Uterus (tissue), 3 donors: ENCODE measurements at regions not wholly inside any gene's neighbourhood (a gene's known extent, or its start where the extent isn't known, plus 50 kb on each side); places are given as distances from the start of the nearest gene placed in this dataset.

ENCODE experiments used
- DNase-seq, 2 donors: peaks; one replicate each; pipeline ENCODE4 v3.0.0-alpha.2; 2019 to 2020
- H3K27ac ChIP-seq, 2 donors: fragments of 200-600 bp; sonication (generic); 1 replicate in 1 of 2; 2 replicates in 1 of 2; pipeline ENCODE4 v1.5.1; 2016 to 2018
- H3K27me3 ChIP-seq, 2 donors: fragments of 200-600 bp; sonication (generic); one replicate each; pipeline ENCODE4 v1.5.1; 2018 to 2019; ENCODE audit warnings: control low read depth in 1 of 2
- H3K36me3 ChIP-seq, 2 donors: fragments of 200-600 bp; sonication (generic); one replicate each; pipeline ENCODE4 v1.5.1; 2019; ENCODE audit warnings: control low read depth in 1 of 2
- H3K4me1 ChIP-seq, 2 donors: fragments of 200-600 bp; sonication (generic); one replicate each; pipeline ENCODE4 v1.5.1; 2018 to 2019; ENCODE audit warnings: control low read depth in 1 of 2
- H3K4me3 ChIP-seq, 2 donors: fragments of 200-600 bp; sonication (generic); 1 replicate in 1 of 2; 2 replicates in 1 of 2; pipeline ENCODE4 v1.5.1; 2018 to 2019; ENCODE audit warnings: mild to moderate bottlenecking in 1 of 2
- H3K9me3 ChIP-seq, 2 donors: fragments of 200-600 bp; sonication (generic); one replicate each; pipeline ENCODE4 v1.5.1; 2019; ENCODE audit warnings: control low read depth in 1 of 2
- POLR2A ChIP-seq, 2 donors: fragments of 450-650 bp; IDR thresholded peaks; one replicate each; pipeline ENCODE4 v1.6.1; 2016; ENCODE audit warnings: antibody characterized with exemption in 2 of 2, mild to moderate bottlenecking in 1 of 2, moderate library complexity in 1 of 2
- intact Hi-C: fragments of 100-400 bp; cut with DNase I; formaldehyde crosslinking; loops from one replicate; pipeline ENCODE4 v1.15.1; 2023; ENCODE audit warnings: low total_unique reads
- TF ChIP-seq, protein P1 (sequence below), 4 experiments: fragments of 200-600 bp in 2 of 4; fragments of 450-650 bp in 2 of 4; sonication (generic) in 2 of 4; IDR thresholded peaks; one replicate each; pipeline ENCODE4 v1.5.1; 2016 to 2019; ENCODE audit warnings: antibody characterized with exemption in 4 of 4, mild to moderate bottlenecking in 2 of 4, moderate library complexity in 1 of 4
- donor health status: DM: yes; HTN: yes; CAD: no.

- DNase-seq, result no peak
- H3K27me3 ChIP-seq, result no peaks in the 10 kb centered on the region
- TF ChIP-seq POLR2A (IDR thresholded peaks at IDR 0.05), result no peak
- TF ChIP-seq, protein P1, sequence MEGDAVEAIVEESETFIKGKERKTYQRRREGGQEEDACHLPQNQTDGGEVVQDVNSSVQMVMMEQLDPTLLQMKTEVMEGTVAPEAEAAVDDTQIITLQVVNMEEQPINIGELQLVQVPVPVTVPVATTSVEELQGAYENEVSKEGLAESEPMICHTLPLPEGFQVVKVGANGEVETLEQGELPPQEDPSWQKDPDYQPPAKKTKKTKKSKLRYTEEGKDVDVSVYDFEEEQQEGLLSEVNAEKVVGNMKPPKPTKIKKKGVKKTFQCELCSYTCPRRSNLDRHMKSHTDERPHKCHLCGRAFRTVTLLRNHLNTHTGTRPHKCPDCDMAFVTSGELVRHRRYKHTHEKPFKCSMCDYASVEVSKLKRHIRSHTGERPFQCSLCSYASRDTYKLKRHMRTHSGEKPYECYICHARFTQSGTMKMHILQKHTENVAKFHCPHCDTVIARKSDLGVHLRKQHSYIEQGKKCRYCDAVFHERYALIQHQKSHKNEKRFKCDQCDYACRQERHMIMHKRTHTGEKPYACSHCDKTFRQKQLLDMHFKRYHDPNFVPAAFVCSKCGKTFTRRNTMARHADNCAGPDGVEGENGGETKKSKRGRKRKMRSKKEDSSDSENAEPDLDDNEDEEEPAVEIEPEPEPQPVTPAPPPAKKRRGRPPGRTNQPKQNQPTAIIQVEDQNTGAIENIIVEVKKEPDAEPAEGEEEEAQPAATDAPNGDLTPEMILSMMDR (IDR thresholded peaks at IDR 0.05), result no peak
- H3K36me3 ChIP-seq, result no peaks in the 10 kb centered on the region
- H3K4me1 ChIP-seq, result no peaks in the 10 kb centered on the region
- no peak overlapping the region for H3K27ac ChIP-seq
- intact Hi-C loops, result no loop called here
- no peak overlapping the region for H3K4me3 ChIP-seq
- no peaks in the 10 kb centered on the region for H3K9me3 ChIP-seq
Measured at GRCh38 chr9:82558855-82559630, 503.9 kb downstream of the RASEF start.

DNA sequence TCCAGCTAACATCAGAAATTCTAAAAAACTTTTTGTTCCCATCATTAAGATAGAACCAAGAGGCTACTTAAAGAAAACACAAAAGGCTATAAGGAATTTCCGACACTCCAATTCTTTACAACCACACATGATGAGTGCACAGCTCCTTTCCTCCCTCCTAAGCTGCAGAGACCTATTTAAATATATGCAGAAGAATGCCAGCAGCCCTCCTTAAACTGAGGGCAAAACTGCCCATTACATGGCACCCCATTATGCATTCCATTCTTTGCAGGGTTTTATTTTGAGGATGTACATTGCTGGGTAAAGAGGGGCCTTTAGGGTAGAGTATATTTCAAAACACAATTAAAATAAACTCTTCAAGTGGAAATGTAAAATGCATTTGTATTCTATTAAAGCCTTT, 502.9 kb downstream of the RASEF start:
- no peak for DNase-seq
- H3K9me3 ChIP-seq, result no peaks in the 10 kb centered on the region
- H3K4me3 ChIP-seq, result no peak overlapping the region
- TF ChIP-seq, protein P1 (IDR thresholded peaks at IDR 0.05), result no peak
- TF ChIP-seq POLR2A (IDR thresholded peaks at IDR 0.05), result no peak
- no peaks in the 10 kb centered on the region for H3K4me1 ChIP-seq
- H3K36me3 ChIP-seq, result no peaks in the 10 kb centered on the region
- no peak overlapping the region for H3K27ac ChIP-seq
- intact Hi-C loops, result no loop called here
- no peaks in the 10 kb centered on the region for H3K27me3 ChIP-seq

- intact Hi-C loops, result no loop called here
- no peaks in the 10 kb centered on the region for H3K9me3 ChIP-seq
- TF ChIP-seq, protein P1 (IDR thresholded peaks at IDR 0.05), result no peak
- no peak for TF ChIP-seq POLR2A (IDR thresholded peaks at IDR 0.05)
- no peaks in the 10 kb centered on the region for H3K4me1 ChIP-seq
- no peaks in the 10 kb centered on the region for H3K27me3 ChIP-seq
- H3K4me3 ChIP-seq, result no peak overlapping the region
- no peaks in the 10 kb centered on the region for H3K36me3 ChIP-seq
- no peak overlapping the region for H3K27ac ChIP-seq
- no peak for DNase-seq
Measured at GRCh38 chr9:82560457-82560904, 502.5 kb downstream of the RASEF start.

GRCh38 chr9:82563094-82563493, 499.8 kb downstream of the RASEF start:
- no peak for DNase-seq
- H3K4me1 ChIP-seq, result peaks cover 0 to 3% of the 10 kb centered on the region in 2 donors
- intact Hi-C loops, result no loop called here
- H3K4me3 ChIP-seq, result no peak overlapping the region
- H3K9me3 ChIP-seq, result no peaks in the 10 kb centered on the region
- no peak overlapping the region for H3K27ac ChIP-seq
- H3K36me3 ChIP-seq, result no peaks in the 10 kb centered on the region
- no peaks in the 10 kb centered on the region for H3K27me3 ChIP-seq
- no peak for TF ChIP-seq POLR2A (IDR thresholded peaks at IDR 0.05)
- TF ChIP-seq, protein P1 (IDR thresholded peaks at IDR 0.05), result no peak

GRCh38 chr9:82563841-82564240, 499.1 kb downstream of the RASEF start:
- Histone ChIP-seq H3K27me3 (no peaks in the 10 kb centered on the region), H3K4me1 (peaks cover 0 to 3% of the 10 kb centered on the region in 2 donors), H3K36me3 (no peaks in the 10 kb centered on the region), H3K27ac (no peak overlapping the region), H3K4me3 (no peak overlapping the region), H3K9me3 (no peaks in the 10 kb centered on the region)
- TF ChIP-seq, protein P1 (IDR thresholded peaks at IDR 0.05), result no peak
- no peak for TF ChIP-seq POLR2A (IDR thresholded peaks at IDR 0.05)
- intact Hi-C loops, result no loop called here
- DNase-seq, result no peak
